ENCODE measurements at regions not wholly inside any gene's neighbourhood (a gene's known extent, or its start where the extent isn't known, plus 50 kb on each side); places are given as distances from the start of the nearest gene placed in this dataset.
A peak's percentile ranks its signal among the peaks of the same experiment; 100 is the strongest.

GRCh38 chr19:29457413-29457812 is 68.4 kb upstream of the VSTM2B start:
- Histone ChIP-seq H4K20me1 (ENCODE audit: insufficient read depth) (no peaks in the 10 kb centered on the region), H3K79me2 (replicated peaks; ENCODE audit: insufficient read depth, low read length) (no peaks in the 10 kb centered on the region), H3K9ac (ENCODE audit: low read length) (no peak overlapping the region), H3K27me3 (ENCODE audit: insufficient read depth, low read depth, low read length) (no peaks in the 10 kb centered on the region), H3K9me2 (ENCODE audit: insufficient read depth, low read length) (no peaks in the 10 kb centered on the region), H3K27ac (ENCODE audit: low read length) (no peak overlapping the region), H3K36me3 (ENCODE audit: insufficient read depth, low read length) (no peaks in the 10 kb centered on the region), H3K4me2 (ENCODE audit: low read length) (no peak overlapping the region), H2AFZ (ENCODE audit: low read depth, low read length) (no peak overlapping the region), H3F3A (ENCODE audit: insufficient read depth, low read length, poor library complexity, severe bottlenecking) (no peaks in the 10 kb centered on the region), H3K9me3 (ENCODE audit: low read length) (no peaks in the 10 kb centered on the region), H3K4me3 (ENCODE audit: low read length) (no peak overlapping the region)
- TF ChIP-seq EZH2 (IDR thresholded peaks at IDR 0.05; ENCODE audit: borderline replicate concordance, insufficient read depth, low read length, poor library complexity, severe bottlenecking) (no peak), RAD21 (conservative IDR thresholded peaks at IDR 0.05) (no peak), TAF1 (IDR thresholded peaks at IDR 0.05; ENCODE audit: low read depth) (no peak), CTCF (IDR thresholded peaks at IDR 0.05; ENCODE audit: poor library complexity, severe bottlenecking) (no peak), SMC3 (conservative IDR thresholded peaks at IDR 0.05; ENCODE audit: poor library complexity) (no peak), MXI1 (conservative IDR thresholded peaks at IDR 0.05; ENCODE audit: poor library complexity, severe bottlenecking) (no peak), EP300 (conservative IDR thresholded peaks at IDR 0.05; ENCODE audit: poor library complexity, severe bottlenecking) (no peak), POLR2AphosphoS5 (IDR thresholded peaks at IDR 0.05) (no peak)
- TF ChIP-seq, protein P1, sequence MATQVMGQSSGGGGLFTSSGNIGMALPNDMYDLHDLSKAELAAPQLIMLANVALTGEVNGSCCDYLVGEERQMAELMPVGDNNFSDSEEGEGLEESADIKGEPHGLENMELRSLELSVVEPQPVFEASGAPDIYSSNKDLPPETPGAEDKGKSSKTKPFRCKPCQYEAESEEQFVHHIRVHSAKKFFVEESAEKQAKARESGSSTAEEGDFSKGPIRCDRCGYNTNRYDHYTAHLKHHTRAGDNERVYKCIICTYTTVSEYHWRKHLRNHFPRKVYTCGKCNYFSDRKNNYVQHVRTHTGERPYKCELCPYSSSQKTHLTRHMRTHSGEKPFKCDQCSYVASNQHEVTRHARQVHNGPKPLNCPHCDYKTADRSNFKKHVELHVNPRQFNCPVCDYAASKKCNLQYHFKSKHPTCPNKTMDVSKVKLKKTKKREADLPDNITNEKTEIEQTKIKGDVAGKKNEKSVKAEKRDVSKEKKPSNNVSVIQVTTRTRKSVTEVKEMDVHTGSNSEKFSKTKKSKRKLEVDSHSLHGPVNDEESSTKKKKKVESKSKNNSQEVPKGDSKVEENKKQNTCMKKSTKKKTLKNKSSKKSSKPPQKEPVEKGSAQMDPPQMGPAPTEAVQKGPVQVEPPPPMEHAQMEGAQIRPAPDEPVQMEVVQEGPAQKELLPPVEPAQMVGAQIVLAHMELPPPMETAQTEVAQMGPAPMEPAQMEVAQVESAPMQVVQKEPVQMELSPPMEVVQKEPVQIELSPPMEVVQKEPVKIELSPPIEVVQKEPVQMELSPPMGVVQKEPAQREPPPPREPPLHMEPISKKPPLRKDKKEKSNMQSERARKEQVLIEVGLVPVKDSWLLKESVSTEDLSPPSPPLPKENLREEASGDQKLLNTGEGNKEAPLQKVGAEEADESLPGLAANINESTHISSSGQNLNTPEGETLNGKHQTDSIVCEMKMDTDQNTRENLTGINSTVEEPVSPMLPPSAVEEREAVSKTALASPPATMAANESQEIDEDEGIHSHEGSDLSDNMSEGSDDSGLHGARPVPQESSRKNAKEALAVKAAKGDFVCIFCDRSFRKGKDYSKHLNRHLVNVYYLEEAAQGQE (IDR thresholded peaks at IDR 0.05; ENCODE audit: borderline replicate concordance): no peak

DNA sequence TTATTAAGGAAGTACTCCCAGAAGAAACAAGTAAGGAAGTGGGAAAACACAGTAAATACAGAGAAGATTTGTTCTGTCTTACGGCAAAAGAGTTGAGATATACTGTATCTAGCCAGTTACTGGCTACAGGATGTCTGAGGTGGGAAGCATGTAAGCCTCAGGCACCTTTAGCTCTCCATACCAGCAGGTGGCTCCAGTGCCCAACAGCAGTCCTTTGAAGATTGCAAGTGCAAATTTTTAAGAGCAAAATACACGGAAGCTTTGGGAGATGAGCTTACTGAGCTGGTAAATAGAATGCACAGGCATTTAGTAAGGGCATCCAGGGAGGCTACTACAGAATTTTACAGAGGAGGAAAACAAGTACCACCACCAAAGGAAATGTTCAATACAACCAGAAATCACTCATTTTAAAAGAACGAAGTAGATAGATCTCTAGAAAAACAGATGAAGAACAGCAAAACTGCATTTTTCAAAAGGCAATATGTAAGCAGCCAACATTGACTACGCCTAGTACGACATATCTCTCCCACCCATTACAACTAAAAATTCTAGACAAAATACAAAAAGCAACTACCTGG is 57.9 kb upstream of the VSTM2B start:
- Histone ChIP-seq H3K9ac (ENCODE audit: low read length) (no peak overlapping the region), H3K27me3 (ENCODE audit: insufficient read depth, low read depth, low read length) (no peaks in the 10 kb centered on the region), H3K9me2 (ENCODE audit: insufficient read depth, low read length) (no peaks in the 10 kb centered on the region), H3K9me3 (ENCODE audit: low read length) (peaks cover 4% of the 10 kb centered on the region), H3K4me3 (ENCODE audit: low read length) (no peak overlapping the region), H4K20me1 (ENCODE audit: insufficient read depth) (no peaks in the 10 kb centered on the region), H2AFZ (ENCODE audit: low read depth, low read length) (no peak overlapping the region), H3K36me3 (ENCODE audit: insufficient read depth, low read length) (no peaks in the 10 kb centered on the region), H3K4me2 (ENCODE audit: low read length) (no peak overlapping the region), H3K79me2 (replicated peaks; ENCODE audit: insufficient read depth, low read length) (no peaks in the 10 kb centered on the region), H3F3A (ENCODE audit: insufficient read depth, low read length, poor library complexity, severe bottlenecking) (no peaks in the 10 kb centered on the region), H3K27ac (ENCODE audit: low read length) (no peak overlapping the region)
- TF ChIP-seq SMC3 (conservative IDR thresholded peaks at IDR 0.05; ENCODE audit: poor library complexity): peak; percentile 26
- TF ChIP-seq, protein P1 (IDR thresholded peaks at IDR 0.05; ENCODE audit: borderline replicate concordance): no peak
- peak; percentile 33 for TF ChIP-seq CTCF (IDR thresholded peaks at IDR 0.05; ENCODE audit: poor library complexity, severe bottlenecking)

Data from neural cell (in vitro differentiated cells).